Effector memory CD8-positive, alpha-beta T cell (primary cell): ENCODE measurements at regions not wholly inside any gene's neighbourhood (a gene's known extent, or its start where the extent isn't known, plus 50 kb on each side); places are given as distances from the start of the nearest gene placed in this dataset.

ENCODE experiments used
- ATAC-seq: fragments of 150-1000 bp; cut with Tn5 transposase; replicated peaks from 2 replicates; pipeline ENCODE4 v1.10.0; 2021; ENCODE audit warnings: mild to moderate bottlenecking, moderate library complexity
- DNase-seq, 3 experiments: peaks; one replicate each; pipeline ENCODE4 v3.0.0; 2021
- H3K27ac Mint-ChIP-seq, 2 donors: one replicate each; pipeline ENCODE4 v1.8.0; 2022; ENCODE audit warnings: mild to moderate bottlenecking in 2 of 2, mixed read lengths in 2 of 2, moderate library complexity in 2 of 2
- H3K27me3 Mint-ChIP-seq, 2 donors: one replicate each; pipeline ENCODE4 v1.8.0; 2022; ENCODE audit warnings: mixed read lengths in 2 of 2
- H3K36me3 Mint-ChIP-seq: one replicate; pipeline ENCODE4 v1.8.0; 2022; ENCODE audit warnings: mild to moderate bottlenecking, moderate library complexity, mixed read lengths; ENCODE audit not compliant: insufficient read depth
- H3K4me1 Mint-ChIP-seq, 2 donors: one replicate each; pipeline ENCODE4 v1.8.0; 2022; ENCODE audit warnings: low read depth in 2 of 2, mixed read lengths in 2 of 2
- H3K4me3 Mint-ChIP-seq, 2 donors: one replicate each; pipeline ENCODE4 v1.8.0; 2022; ENCODE audit warnings: mild to moderate bottlenecking in 2 of 2, mixed read lengths in 2 of 2, moderate library complexity in 2 of 2
- H3K9me3 Mint-ChIP-seq, 2 donors: one replicate each; pipeline ENCODE4 v1.8.0; 2022; ENCODE audit warnings: mixed read lengths in 2 of 2

- Mint-ChIP-seq H3K27me3 (no peaks in the 10 kb centered on the region), H3K36me3 (no peaks in the 10 kb centered on the region), H3K27ac (no peak overlapping the region), H3K9me3 (peaks cover 1 to 14% of the 10 kb centered on the region in 2 donors), H3K4me1 (no peaks in the 10 kb centered on the region), H3K4me3 (no peak overlapping the region)
- no peak for ATAC-seq
- no peak for DNase-seq
Measured at GRCh38 chr11:38330578-38330977, 1732.5 kb upstream of the RAG2 start.

- DNase-seq (no peak), ATAC-seq (no peak)
- Mint-ChIP-seq H3K36me3 (no peaks in the 10 kb centered on the region), H3K9me3 (peaks cover 2 to 13% of the 10 kb centered on the region in 2 donors), H3K4me1 (no peaks in the 10 kb centered on the region), H3K27me3 (no peaks in the 10 kb centered on the region), H3K27ac (no peak overlapping the region), H3K4me3 (no peak overlapping the region)
Measured at GRCh38 chr11:38323961-38324761, 1726.1 kb upstream of the RAG2 start.

- no peak overlapping the region for H3K27ac Mint-ChIP-seq
- H3K27me3 Mint-ChIP-seq: no peaks in the 10 kb centered on the region
- H3K9me3 Mint-ChIP-seq: peaks cover 3 to 26% of the 10 kb centered on the region in 2 donors
- H3K4me1 Mint-ChIP-seq: no peaks in the 10 kb centered on the region
- no peak overlapping the region for H3K4me3 Mint-ChIP-seq
- H3K36me3 Mint-ChIP-seq: no peaks in the 10 kb centered on the region
- no peak for DNase-seq
- no peak for ATAC-seq
Measured at GRCh38 chr11:38315151-38315550, 1717.1 kb upstream of the RAG2 start.

- no peak for DNase-seq
- H3K4me1 Mint-ChIP-seq: no peaks in the 10 kb centered on the region
- no peaks in the 10 kb centered on the region for H3K27me3 Mint-ChIP-seq
- no peak overlapping the region for H3K27ac Mint-ChIP-seq
- no peak for ATAC-seq
- no peak overlapping the region for H3K4me3 Mint-ChIP-seq
- H3K9me3 Mint-ChIP-seq: peaks cover 5 to 19% of the 10 kb centered on the region in 2 donors
- H3K36me3 Mint-ChIP-seq: no peaks in the 10 kb centered on the region
Measured at GRCh38 chr11:38307455-38307854, 1709.4 kb upstream of the RAG2 start.

- Mint-ChIP-seq H3K4me3 (no peak overlapping the region), H3K4me1 (no peaks in the 10 kb centered on the region), H3K36me3 (no peaks in the 10 kb centered on the region), H3K27ac (no peak overlapping the region), H3K27me3 (no peaks in the 10 kb centered on the region), H3K9me3 (peaks cover 7 to 19% of the 10 kb centered on the region in 2 donors)
- ATAC-seq (no peak), DNase-seq (no peak)
Measured at GRCh38 chr11:38305682-38306081, 1707.6 kb upstream of the RAG2 start.

GRCh38 chr11:38304926-38305325 lies 1706.9 kb upstream of the RAG2 start:
- no peak overlapping the region for H3K4me3 Mint-ChIP-seq
- no peaks in the 10 kb centered on the region for H3K4me1 Mint-ChIP-seq
- ATAC-seq (no peak), DNase-seq (no peak)
- no peaks in the 10 kb centered on the region for H3K27me3 Mint-ChIP-seq
- H3K9me3 Mint-ChIP-seq: peaks cover 4 to 12% of the 10 kb centered on the region in 2 donors
- no peaks in the 10 kb centered on the region for H3K36me3 Mint-ChIP-seq
- H3K27ac Mint-ChIP-seq: no peak overlapping the region

- H3K27ac Mint-ChIP-seq: no peak overlapping the region
- peaks cover 10 to 11% of the 10 kb centered on the region in 2 donors for H3K9me3 Mint-ChIP-seq
- DNase-seq (no peak), ATAC-seq (no peak)
- H3K4me1 Mint-ChIP-seq: no peaks in the 10 kb centered on the region
- no peaks in the 10 kb centered on the region for H3K27me3 Mint-ChIP-seq
- H3K4me3 Mint-ChIP-seq: no peak overlapping the region
- no peaks in the 10 kb centered on the region for H3K36me3 Mint-ChIP-seq
Measured at GRCh38 chr11:38302564-38302963, 1704.5 kb upstream of the RAG2 start.

- Mint-ChIP-seq H3K4me3 (no peak overlapping the region), H3K27ac (no peak overlapping the region), H3K27me3 (no peaks in the 10 kb centered on the region), H3K4me1 (no peaks in the 10 kb centered on the region), H3K9me3 (peaks cover 13 to 14% of the 10 kb centered on the region in 2 donors), H3K36me3 (no peaks in the 10 kb centered on the region)
- DNase-seq: no peak
- no peak for ATAC-seq
Measured at GRCh38 chr11:38300570-38300969, 1702.5 kb upstream of the RAG2 start.

- H3K27me3 Mint-ChIP-seq: no peaks in the 10 kb centered on the region
- peaks cover 6 to 17% of the 10 kb centered on the region in 2 donors for H3K9me3 Mint-ChIP-seq
- no peaks in the 10 kb centered on the region for H3K4me1 Mint-ChIP-seq
- DNase-seq: no peak
- no peaks in the 10 kb centered on the region for H3K36me3 Mint-ChIP-seq
- no peak overlapping the region for H3K27ac Mint-ChIP-seq
- H3K4me3 Mint-ChIP-seq: no peak overlapping the region
- no peak for ATAC-seq
Measured at GRCh38 chr11:38296211-38296776, 1698.3 kb upstream of the RAG2 start.

- H3K27me3 Mint-ChIP-seq: no peaks in the 10 kb centered on the region
- ATAC-seq (no peak), DNase-seq (no peak)
- peaks cover 0 to 5% of the 10 kb centered on the region in 2 donors for H3K9me3 Mint-ChIP-seq
- H3K27ac Mint-ChIP-seq: no peak overlapping the region
- H3K36me3 Mint-ChIP-seq: peaks cover 4% of the 10 kb centered on the region
- no peak overlapping the region for H3K4me3 Mint-ChIP-seq
- no peaks in the 10 kb centered on the region for H3K4me1 Mint-ChIP-seq
Measured at GRCh38 chr11:38282718-38283117, 1684.7 kb upstream of the RAG2 start.

GRCh38 chr11:38278457-38279141 lies 1680.6 kb upstream of the RAG2 start:
- Mint-ChIP-seq H3K4me1 (no peaks in the 10 kb centered on the region), H3K9me3 (peaks cover 0 to 5% of the 10 kb centered on the region in 2 donors), H3K27ac (no peak overlapping the region), H3K27me3 (no peaks in the 10 kb centered on the region), H3K4me3 (no peak overlapping the region), H3K36me3 (peaks cover 4% of the 10 kb centered on the region)
- ATAC-seq (no peak), DNase-seq (no peak)

GRCh38 chr11:38274031-38274430 lies 1676.0 kb upstream of the RAG2 start:
- Mint-ChIP-seq H3K27ac (no peak overlapping the region), H3K36me3 (no peaks in the 10 kb centered on the region), H3K27me3 (no peaks in the 10 kb centered on the region), H3K4me1 (no peaks in the 10 kb centered on the region), H3K4me3 (no peak overlapping the region), H3K9me3 (peaks cover 7 to 8% of the 10 kb centered on the region in 2 donors)
- ATAC-seq (no peak), DNase-seq (no peak)

GRCh38 chr11:38272376-38272775 lies 1674.3 kb upstream of the RAG2 start:
- Mint-ChIP-seq H3K4me1 (no peaks in the 10 kb centered on the region), H3K36me3 (no peaks in the 10 kb centered on the region), H3K4me3 (no peak overlapping the region), H3K27me3 (no peaks in the 10 kb centered on the region), H3K27ac (no peak overlapping the region), H3K9me3 (peaks cover 7 to 10% of the 10 kb centered on the region in 2 donors)
- no peak for DNase-seq
- no peak for ATAC-seq

GRCh38 chr11:38266691-38267090 lies 1668.7 kb upstream of the RAG2 start:
- no peak for DNase-seq
- no peaks in the 10 kb centered on the region for H3K4me1 Mint-ChIP-seq
- no peak overlapping the region for H3K27ac Mint-ChIP-seq
- no peak overlapping the region for H3K4me3 Mint-ChIP-seq
- no peak for ATAC-seq
- H3K27me3 Mint-ChIP-seq: no peaks in the 10 kb centered on the region
- peaks cover 10 to 20% of the 10 kb centered on the region in 2 donors for H3K9me3 Mint-ChIP-seq
- no peaks in the 10 kb centered on the region for H3K36me3 Mint-ChIP-seq
